Fibroblast of the aortic adventitia (primary cell): ENCODE measurements at regions not wholly inside any gene's neighbourhood (a gene's known extent, or its start where the extent isn't known, plus 50 kb on each side); places are given as distances from the start of the nearest gene placed in this dataset.
"Not testable (repeated sequence)": the region's sequence is repeated elsewhere in the genome, so short reads cannot be mapped to it uniquely, and the experiment has no call there.

ENCODE experiments used
- DNase-seq: peaks from one replicate; pipeline ENCODE4 v3.0.0-alpha.2; 2010; ENCODE audit warnings: low read depth
- H3K4me3 ChIP-seq: 2 replicates; pipeline ENCODE4 v1.5.1; 2011; ENCODE audit warnings: low read depth, mild to moderate bottlenecking, control low read depth, low read length, moderate library complexity
- CTCF ChIP-seq: IDR thresholded peaks from 2 replicates; pipeline ENCODE4 v1.5.1; 2011; ENCODE audit warnings: mild to moderate bottlenecking, low read length, control low read depth, inconsistent platforms; ENCODE audit not compliant: insufficient read depth

DNA sequence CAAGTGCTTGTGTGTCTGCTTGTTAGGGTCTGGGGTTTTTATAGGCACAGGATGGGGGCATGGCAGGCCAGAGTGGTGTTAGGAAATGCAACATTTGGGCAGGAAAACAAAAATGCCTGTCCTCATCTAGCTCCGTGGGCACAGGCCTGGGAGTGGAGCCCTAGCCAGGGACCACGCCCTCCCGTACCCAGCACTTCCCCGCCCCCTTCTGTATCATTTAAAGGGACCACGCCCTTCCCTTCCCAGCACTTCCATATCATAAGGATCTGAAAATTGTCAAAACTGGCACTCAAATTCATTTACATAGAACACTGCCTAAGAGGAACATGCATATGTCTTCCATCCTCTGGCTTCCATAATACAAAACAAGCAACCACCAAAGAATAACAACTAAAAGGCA lies 185.8 kb downstream of the B3GLCT start:
- TF ChIP-seq CTCF: no peak
- no peak overlapping the region for H3K4me3 ChIP-seq

DNA sequence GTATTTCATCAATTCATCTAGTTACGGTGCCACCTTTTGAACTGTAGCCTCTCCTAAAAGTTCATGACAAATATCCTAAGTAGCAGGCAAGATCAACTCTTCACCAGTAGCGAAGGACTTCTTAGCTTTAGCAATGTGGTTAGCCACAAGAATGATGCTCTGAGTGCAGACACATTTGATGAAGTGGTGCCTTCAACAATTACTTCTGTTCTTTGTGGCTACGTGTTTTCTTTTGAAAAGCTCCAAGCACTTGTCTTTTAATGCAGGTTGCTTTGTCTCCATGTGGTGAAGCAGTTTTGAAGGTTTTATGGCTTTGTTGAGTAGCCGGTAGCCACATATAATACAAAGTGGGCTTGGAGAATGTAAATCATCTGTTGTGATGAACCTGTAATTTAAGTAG lies 194.7 kb downstream of the B3GLCT start:
- TF ChIP-seq CTCF: no peak
- no peak for DNase-seq
- no peak overlapping the region for H3K4me3 ChIP-seq

More for the DNA sequence above, 185.8 kb downstream of the B3GLCT start:
- DNase-seq: no peak

DNA sequence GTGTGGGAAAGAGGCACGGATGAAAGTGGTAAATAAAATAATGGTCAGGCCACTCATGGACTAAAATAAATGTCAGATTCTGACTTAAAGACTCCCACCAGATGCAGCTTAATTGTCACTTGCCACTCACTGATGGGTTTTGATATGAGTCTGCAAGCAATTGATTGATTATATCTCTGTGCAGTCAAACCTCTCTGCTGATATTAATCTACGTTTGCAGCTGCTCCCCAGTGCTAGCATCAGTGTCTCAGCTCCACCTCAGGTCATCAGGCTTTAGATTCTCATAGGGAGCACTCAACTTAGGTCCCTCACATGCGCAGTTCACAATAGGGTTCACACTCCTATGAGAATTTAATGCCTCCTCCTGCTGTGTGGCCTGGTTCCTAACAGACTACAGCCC lies 195.3 kb downstream of the B3GLCT start:
- TF ChIP-seq CTCF: no peak
- no peak for DNase-seq
- H3K4me3 ChIP-seq: no peak overlapping the region

DNA sequence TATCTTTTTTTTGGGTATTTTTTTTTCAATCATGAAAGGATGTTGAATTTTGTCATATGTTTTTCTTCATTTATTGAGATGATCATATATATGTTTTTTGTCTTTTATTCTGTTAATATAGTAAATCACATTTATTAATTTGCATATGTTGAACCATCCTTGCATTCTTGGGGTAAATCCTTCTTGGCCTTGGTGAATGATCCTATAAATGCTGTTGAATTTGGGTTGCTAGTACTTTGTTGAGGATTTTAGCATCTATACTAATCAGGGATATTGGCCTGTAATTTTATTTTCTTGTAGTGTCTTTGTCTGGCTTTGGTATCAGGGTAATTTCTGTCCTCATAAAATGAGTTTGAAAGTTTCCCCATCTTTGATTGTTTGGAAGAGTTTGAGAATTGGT lies 199.9 kb downstream of the B3GLCT start:
- no peak overlapping the region for H3K4me3 ChIP-seq
- DNase-seq: no peak
- TF ChIP-seq CTCF: no peak

GRCh38 chr13:31403711-31404110 lies 203.9 kb downstream of the B3GLCT start:
- not testable (repeated sequence) for DNase-seq, H3K4me3 ChIP-seq

- H3K4me3 ChIP-seq: no peak overlapping the region
- no peak for TF ChIP-seq CTCF
- no peak for DNase-seq
These were observed 209.2 kb downstream of the B3GLCT start for GRCh38 chr13:31408927-31409326.

DNA sequence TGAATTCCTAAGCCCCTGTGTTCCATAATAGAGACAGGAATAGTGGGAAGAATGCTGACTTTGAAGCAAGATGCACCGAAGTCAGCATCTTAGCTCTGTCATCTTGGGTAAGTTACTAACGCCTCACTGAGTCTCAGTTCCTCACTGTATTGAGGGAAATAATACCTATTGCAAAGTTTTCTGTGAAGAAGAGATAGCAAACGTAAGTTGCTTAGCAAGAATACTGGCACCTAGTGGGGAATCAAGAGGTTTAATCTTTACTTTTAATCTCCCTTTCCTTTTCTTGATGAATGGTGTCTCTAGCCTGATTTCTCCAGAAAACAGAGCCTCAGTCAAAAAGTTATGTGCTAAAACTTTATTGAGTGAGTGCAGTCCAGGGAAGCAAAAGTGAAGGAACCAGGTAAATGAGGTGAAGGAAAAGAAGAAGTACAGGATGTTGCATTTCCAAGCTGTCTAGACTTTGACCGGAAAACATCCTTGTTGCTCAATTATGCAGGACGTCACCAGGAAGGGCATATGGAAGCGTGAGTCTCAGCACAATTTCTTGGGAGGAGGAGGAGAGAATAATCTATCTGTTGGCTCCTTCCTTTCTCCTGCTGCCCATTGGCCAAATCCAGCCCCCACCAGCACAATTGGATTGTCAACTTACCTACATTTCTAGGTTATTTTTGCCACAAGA lies 210.0 kb downstream of the B3GLCT start:
- peak; percentile 32 for TF ChIP-seq CTCF
- peak; percentile 16 for DNase-seq
- H3K4me3 ChIP-seq: no peak overlapping the region
